Upper lobe of left lung (tissue), 4 donors: ENCODE measurements at regions not wholly inside any gene's neighbourhood (a gene's known extent, or its start where the extent isn't known, plus 50 kb on each side); places are given as distances from the start of the nearest gene placed in this dataset.

Experiments used
- CTCF ChIP-seq, 6 experiments: fragments of 450-650 bp in 4 of 6; fragments of 200-600 bp in 2 of 6; sonication (generic) in 2 of 6; IDR thresholded peaks; one replicate each; pipeline ENCODE4 v1.5.1; 2016 to 2019; ENCODE audit warnings: antibody characterized with exemption in 6 of 6
- EP300 ChIP-seq, 4 donors: sonication (generic); formaldehyde crosslinking; IDR thresholded peaks; one replicate each; pipeline ENCODE4 v1.5.1; 2017; ENCODE audit warnings: antibody characterized with exemption in 4 of 4, control low read depth in 2 of 4

GRCh38 chr3:193078996-193079753, 161.5 kb upstream of the MB21D2 start:
- no peak for TF ChIP-seq CTCF (IDR thresholded peaks at IDR 0.05)
- no peak for TF ChIP-seq EP300 (IDR thresholded peaks at IDR 0.05)
